Left forelimb (tissue), 1 donor: ENCODE measurements at regions not wholly inside any gene's neighbourhood (a gene's known extent, or its start where the extent isn't known, plus 50 kb on each side); places are given as distances from the start of the nearest gene placed in this dataset.

Experiments
- DNase-seq: peaks from one replicate; pipeline ENCODE4 v3.0.0-alpha.2; 2018; ENCODE audit warnings: low spot score

DNA sequence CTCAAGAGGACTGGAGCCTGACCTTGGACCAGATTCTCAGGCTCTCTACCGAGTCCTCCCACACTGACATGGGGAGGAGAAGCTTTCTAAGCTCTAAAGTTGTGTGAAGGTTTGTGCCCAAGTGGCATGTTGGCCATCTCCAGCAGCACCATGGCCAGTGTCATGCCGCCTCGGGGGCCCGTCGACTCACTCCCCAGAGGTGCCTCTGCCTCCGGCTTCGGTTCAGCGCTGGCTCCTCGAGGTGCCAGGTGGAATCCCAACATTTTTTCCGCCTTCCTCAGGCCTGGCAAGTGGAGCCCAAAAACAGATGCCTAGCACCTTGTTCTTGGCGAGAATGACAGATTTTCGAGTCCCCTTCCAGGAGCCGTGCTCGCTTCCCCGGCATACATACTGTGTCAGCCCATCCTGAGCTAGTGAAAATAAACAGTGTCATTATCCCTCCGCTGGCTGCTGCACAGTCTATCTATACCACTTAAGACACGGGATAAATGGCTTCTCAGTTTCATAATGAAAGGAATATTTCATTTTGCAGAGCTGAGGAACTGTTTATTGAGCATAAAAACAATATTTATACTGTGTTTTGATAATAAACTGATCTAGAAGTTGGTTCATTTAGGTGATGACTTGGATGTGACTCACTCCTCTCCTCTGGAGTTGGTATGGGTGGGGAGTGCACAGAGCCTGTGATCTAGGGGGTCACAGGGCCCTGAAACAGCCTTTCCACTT is 328.5 kb upstream of the TLE3 start:
- DNase-seq: no peak

DNA sequence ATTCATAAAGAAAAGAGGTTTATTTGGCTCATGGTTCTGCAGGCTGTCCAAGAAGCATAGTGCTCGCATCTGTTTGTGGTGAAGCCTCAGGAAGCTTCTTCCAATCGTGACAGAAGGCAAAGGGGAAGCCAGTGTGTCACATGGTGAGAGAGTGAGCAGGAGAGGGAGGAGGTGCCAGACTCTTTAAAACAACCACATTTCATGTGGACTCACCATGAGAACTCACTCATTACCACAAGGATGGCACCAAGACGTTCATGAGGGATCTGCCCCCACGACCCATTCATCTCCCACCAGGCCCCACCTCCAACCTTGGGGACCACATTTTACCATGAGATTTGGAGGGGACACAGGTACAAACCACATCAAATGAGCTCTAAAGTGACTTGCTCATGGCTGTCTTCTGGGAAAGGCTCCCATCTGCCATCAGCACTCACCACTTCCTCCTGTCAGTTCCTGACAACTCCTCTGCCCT is 327.3 kb upstream of the TLE3 start:
- DNase-seq: no peak

DNA sequence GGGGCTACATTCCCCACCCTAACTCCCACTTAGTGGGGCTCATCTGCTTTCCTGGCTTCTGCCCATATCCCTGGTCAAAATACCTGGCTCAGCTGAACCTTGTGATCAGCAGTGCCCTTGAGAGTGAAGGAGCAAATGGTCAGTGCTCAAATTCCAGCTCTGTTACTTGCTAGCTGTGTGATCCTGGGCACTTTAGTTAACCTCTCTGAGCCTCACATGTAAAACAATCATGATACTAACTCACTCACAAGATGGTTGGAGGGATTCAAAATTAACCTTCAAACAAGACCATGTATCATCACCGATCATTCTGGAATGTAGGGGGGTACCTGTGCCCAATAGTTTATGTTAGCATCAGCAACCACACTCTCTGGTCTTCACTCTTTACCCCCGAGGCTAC is 325.6 kb upstream of the TLE3 start:
- DNase-seq: no peak

DNA sequence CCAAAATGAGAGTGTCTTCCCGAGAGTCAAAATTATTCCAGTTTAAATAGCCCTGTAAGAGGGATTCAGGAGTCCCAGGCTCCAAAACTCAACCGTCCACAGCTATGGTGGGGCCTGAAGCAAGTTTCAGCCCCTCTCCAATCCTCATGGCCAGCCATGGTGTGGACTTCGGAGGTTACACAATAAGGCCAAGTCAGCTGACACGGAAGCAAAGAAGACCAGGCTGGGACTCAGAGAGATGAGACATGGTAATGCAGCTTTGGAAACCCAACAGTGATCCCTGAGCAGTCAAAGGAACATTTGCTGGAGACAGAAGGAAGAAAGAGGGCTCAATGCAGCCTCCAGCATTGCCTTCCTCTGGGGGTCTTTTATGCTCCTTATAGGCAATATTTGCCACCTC is 324.6 kb upstream of the TLE3 start:
- no peak for DNase-seq

DNA sequence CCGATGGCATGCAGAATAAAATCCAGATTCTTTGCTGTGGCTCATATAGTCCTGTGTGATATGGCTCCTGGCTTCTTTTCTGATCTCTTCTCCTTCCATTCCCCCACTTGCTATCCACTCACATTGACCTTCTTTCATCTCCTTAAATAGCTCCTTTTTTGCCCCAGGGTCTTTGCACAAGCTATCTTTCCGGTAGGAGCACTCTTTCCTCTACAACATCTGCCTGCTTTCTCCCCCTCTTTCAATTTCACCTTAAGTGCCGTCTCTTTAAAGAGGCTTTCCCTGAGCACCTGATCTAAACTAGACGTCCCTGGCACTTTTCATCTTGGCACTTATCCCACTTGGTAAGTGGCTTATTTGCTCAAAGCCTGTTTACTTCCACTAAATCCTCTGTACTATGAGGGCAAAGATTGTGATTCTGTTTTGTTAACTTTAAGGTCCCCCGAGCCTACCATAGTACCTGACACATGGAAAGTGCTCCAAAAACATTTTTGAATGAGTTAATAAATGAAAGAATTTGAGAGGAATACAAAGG is 323.3 kb upstream of the TLE3 start:
- DNase-seq: no peak

DNA sequence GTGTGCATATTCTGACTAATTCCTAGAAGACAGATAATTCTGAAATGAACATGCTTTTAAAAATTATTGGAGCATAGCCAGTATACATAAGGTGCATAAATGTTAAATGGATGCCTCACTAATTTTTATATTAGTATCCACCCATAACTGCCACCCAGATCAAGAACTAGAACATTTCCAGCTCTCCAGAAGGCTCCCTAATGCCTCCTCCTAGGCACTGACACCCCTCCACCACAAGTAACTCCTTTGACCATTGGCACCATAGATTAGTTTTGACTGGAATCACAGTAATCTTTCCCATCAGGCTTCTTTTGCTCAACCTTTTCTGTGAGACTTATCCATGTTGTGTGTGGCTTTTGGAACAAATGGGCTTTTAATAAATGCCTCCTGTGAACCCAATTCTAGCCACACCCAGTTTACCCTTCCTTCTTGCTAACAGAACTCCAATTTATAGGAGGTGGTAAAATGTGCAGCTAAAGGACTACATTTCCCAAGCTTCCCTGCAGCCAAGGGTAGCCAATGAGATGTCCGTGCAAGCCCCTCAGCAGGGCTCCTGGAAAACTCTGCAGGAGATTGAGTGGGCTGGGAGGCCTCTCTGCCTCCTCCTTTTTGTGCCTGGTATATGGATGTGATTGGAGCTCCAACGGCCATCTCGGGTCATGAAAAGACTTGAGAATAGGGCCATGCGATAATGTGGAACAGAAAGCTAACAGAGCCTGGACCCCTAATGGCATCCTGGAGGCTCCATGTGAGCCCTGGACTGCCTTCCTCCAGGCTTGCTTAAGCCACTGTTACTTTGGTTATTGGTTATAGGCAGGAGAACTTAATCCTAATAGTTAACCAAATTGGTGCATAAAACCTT is 322.6 kb upstream of the TLE3 start:
- no peak for DNase-seq

DNA sequence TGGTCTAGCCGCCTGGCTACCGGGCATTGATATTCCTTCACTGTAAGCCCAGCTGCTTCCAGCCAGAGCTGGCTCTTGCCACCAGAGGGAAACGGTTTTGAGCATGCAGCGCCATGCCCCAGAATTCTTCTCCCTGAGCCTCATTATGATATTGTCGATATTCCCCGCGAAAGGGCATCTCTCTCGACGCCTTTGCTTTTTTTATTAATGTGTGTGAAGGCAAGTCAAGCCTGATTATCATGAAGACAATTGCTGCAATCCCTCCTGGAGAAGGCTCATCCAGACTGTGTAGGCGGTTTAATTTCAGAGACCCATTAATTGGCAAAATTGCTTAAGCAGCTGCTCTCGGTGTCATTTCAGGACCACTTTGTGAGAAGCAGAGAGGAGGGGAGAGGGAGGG is 321.2 kb upstream of the TLE3 start:
- no peak for DNase-seq

DNA sequence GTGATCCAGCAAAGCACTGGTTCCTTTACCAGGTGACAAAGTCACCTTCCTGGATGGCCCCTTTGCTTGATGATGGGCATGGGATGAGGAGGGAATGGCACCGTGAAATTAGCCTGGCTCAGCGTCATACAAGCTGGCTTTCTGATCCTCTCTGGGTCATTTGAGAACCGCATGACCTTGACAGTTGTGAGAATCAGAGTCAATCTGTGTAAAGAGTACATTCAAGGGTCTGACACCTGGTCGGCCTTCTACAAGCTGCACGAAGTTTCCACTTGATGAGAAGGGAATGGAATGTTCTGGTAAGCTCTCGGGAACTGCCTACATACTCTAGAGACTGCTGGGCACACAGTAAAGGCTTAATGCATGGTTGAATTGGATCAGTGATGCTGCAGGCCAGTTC is 319.8 kb upstream of the TLE3 start:
- no peak for DNase-seq

DNA sequence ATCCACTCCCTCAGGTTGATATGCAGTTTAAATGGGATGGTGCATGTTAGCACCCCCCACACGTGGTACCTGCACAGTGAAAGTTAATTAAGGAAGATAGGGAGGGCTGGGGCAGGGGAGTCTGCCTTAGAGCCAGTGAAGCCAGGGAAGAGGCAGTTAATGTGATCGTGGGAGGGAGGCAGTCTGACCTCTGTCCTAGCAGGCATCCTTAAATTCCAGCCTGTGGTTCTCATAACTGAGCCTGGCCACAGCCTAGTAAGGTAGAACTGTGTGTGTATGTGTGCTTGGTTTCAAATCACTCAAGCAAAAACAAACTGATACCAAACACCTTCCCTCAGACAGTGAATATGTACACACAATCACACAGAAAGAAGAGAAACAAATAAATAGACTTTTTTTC is 319.1 kb upstream of the TLE3 start:
- DNase-seq: no peak

DNA sequence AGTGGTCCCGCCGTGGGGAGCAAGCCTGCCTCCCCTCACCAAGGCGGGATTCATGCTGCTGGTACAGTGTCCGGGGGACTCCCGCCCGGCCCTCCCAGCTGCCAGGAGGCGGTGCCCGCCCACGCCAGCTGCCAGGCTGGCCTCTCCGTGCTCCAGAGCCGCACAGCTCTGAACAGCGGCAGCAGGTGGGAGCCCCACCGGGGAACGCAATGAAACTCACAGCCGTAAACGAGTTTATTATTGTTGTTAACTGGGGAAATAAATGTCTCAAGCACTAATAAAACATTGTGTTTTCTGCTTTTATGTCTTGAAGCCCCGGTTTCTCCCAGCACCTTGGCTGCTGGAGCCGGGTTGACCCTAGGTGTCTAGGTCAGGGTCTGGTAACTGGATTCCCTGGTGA is 317.7 kb upstream of the TLE3 start:
- peak; percentile 71 for DNase-seq

DNA sequence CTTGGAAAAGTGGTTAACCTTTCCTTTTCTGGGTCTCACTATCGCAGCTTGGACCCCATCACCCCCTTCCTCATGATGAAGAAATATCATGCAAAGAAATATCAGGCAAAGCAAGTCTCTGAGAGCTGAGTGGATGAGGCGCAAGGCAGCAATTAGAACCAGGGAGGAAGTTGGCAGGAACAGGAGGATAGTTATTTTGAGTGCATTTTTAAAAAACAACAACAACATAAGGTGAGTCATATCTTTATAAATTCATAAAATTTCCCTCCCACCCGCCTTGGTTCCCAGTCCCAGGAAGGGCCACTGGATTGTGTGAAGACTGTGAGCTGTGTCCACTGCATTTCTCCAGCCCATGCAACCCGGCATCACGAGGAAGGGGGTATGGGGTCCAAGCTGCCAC is 316.9 kb upstream of the TLE3 start:
- no peak for DNase-seq

DNA sequence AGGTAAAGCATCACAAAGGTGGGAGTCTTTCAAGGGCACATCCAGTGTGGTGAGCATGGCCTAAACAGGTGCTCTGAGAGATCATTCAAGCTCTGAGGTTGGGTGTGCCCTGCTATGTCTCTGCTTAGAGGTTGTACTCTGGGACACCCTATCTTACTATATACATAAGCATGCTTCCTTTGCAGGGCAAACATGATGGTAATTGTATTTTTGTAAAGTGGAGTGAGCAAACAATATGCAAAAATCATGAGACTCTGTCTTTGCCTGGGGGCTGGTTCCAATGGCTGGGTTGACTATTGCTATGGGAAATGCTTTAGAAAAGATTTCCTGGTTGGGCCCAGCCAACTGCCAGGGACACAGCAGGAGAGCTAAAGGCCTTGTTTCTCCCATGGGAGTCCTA is 315.1 kb upstream of the TLE3 start:
- DNase-seq: no peak

DNA sequence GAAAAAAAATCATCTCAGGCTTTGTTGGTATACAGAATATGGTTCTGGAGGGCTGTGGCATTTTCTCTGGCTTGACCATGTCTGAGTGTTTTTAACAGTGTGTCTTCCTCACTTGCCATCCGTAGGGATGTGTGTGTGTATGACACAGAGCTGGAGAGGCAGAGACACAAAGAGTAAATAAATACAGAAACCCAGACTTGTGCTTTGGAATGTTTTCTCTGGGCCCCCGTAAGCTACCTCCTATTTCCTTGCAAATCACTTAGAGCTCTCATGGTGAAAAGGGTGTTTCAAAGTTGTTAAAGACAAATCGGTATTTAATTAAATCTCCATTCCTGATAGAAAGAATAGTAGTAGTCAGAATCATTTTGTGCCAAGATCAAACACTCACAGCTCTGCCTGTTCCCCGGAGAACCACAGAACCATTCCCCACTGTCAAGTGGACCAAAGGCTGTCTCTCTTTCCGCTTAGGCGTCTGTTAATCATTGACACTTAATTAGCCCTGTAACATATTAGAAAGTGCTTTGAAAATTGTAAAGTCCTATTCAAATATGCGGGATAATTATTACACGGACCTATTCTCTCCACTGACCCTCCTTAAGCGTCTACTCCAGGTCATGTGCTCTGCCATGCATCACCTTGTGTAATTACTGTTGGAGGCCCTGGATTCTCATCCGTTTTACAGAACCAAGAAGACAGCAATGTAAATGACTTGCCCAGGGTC is 313.6 kb upstream of the TLE3 start:
- no peak for DNase-seq

DNA sequence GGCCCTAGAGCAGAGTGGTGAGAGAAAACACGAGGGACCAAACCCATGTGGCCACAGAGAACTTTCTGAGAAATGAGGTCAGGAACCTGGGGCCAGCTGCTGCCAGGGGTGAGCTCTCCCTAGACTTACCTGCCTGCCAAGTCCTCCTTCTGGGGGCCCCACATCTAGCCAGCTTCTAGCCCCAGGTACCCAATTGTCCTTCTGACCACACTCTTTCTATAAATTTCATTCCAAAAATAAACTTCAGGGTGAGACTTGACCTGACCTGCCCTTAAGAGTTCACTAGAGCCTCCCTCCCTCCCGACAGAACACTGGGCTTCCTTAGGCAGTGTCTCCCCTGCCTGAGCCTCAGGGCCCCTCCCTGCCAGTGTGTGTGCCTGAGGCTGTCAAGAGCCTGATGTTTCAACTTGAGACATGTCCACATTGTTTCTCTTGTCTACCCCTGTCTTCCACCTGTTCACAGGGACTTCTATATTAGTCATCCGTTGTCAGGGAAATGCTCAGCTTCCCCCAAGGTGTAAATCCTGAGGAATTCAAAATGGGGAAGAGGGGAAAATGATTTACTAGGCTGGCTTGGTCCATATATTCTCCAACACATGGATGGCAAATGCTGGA is 312.8 kb upstream of the TLE3 start:
- no peak for DNase-seq

DNA sequence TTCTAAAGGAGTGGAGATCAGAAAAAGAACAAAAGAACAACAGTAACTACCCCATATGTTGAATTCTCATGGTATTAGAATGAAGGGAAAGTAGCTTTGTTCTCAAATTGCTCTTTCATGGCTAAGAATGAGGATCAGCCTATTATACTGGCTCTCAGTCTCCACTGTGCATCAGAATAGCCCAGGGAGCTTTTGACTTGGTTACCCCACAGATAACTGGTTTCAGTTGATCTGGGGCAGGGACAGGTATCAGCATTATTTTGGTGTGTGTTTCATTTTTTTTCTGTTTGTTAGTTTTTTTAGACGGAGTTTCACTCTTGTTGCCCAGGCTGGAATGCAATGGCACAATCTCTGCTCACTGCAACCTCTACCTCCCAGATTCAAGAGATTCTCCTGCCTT is 311.7 kb upstream of the TLE3 start:
- DNase-seq: no peak

DNA sequence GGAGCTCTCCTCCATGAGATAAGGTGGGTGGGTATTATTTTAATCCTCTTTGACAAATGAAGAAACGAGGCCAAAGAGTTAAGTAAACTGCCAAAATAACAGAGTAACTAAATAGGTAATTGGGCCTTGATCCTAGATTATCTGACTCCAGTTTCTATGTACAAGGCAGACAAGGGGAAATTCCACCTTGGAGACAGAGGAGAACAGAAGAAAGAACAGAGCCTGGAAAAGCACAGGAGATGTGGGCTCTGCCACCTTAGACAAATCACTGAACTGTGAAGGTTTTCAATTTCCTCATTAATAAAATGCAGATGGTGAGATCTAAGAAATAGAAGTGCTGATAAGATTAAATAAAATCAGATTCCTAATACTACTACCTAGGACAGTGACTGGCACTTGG is 310.2 kb upstream of the TLE3 start:
- no peak for DNase-seq

DNA sequence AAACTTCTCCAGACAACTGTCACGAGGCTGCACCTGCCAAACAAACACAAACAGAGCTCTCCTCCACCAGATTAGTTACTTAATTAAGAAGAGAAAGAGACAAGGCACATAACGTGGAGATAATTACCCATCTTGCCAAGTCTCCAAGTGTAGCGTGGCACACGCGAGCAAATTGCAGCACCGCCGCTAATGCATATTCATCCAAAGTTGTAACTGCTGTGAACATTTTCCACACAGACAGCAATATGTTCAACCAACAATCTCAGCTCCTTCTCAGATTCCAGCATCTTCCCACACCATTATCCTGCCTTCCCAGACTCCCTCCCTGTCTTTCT is 309.6 kb upstream of the TLE3 start:
- no peak for DNase-seq

DNA sequence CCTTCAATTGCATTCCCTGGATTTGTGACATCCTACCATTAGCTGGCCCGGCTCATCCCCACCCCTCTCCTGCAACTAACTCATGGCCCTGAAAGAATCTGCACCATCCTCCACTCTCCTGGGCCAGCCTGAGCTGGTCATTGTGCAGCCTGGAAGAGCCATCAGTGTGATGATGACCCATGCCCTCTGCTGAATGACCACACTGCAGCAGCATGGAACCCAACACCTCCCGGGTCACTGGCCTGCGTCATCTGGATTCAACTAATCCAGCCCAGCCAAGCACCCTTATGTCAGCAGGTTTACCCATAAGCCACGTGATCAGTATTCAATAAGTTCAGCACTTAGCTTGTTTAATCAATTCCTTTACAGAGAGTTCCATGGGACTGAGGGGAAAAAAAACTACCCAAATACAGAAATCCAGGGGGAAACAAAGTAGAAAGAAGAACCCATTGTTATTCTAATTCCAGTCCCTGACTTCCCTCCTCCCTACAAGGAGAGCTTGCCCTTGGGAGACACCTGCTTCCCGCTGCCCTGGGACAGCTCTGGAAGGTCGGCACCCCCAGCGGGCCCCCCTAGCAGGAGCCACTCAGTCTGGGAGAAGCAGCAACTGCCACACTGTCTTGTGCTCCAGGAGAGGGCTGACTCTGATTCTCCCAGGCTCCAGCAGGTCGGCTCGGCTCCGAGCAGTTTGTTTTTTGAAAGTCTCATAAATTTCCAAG is 309.1 kb upstream of the TLE3 start:
- DNase-seq: no peak

DNA sequence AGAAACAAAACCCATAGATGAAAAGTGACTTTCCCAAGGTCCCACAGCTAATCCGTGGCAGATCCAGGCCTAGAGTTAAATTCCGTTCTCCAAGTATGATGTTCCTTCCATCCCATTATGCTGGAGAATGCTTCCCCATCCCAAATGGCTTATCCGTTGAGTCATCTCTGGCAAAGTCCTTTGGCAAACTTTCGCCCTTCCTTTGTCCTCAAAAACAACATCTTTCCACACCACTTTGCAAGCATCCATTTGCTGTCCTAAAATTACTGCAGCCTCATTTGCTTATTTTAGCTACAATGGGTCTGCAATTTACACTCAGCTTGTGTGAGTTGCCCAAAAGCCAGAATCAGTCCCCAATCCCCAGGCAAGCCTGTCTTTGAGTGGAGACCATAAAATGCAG is 304.0 kb upstream of the TLE3 start:
- DNase-seq: no peak

DNA sequence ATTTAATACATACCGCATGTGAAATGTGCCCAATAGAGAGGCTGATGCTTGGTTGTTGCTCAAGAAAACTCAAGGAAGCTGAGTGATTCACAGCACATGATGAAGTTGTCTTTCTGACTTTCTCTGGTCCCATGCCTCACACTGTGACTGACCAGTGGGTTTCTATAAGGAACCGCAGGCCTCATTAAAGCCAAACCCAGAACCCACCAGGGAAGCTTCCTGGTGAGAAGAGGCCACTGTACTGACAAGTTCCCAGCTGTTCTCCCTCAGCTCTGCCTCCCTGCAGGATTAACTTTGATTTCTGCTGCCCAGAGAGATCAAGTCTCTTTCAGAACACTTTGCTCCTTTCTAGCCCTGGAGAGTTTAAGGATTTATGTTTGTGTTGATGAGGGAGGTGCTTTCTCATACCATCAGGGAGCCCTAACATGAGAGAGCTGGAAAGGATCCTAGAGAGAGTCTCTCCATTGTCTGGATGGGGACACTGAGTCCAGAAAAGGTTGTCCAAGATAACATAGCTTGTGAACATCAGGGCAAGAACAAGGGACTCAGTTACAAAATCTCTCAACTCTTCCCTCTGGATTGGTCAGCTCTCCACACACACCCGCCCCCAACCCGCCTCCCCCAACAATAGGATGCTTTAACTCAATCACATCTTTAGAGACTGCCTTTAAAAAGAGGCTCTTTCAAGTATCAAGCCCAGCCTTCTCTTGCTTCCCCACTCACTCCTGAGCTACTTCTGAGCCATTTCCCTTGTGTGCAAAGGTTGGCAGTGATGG is 303.2 kb upstream of the TLE3 start:
- DNase-seq: no peak

DNA sequence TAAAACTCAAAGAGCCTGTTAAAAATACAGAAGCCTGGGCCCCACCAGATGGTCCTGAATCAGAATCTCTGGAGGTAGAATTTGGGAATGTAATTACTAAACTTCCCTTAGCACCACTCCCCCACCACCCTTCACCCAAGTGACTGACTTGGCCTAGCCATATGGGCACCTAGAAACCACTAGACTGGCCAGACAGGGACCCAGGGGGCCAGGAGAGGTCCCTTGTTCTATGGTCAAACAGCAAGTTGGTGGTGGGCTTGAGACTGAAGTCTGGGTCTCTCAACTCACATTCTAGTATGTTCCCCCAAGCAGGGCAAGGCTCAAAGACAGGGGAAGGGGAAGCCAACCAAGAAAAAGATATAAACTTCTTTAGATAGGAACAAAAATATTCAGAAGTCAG is 301.5 kb upstream of the TLE3 start:
- DNase-seq: no peak
